ENCODE measurements at regions not wholly inside any gene's neighbourhood (a gene's known extent, or its start where the extent isn't known, plus 50 kb on each side); places are given as distances from the start of the nearest gene placed in this dataset.

GRCh38 chr10:62545160-62546066 lies 171.2 kb downstream of the ZNF365 start:
- TF ChIP-seq CTCF (IDR thresholded peaks at IDR 0.05), result no peak
- peak in 1 of 2 donors; percentile 49 for TF ChIP-seq POLR2AphosphoS5 (IDR thresholded peaks at IDR 0.05; ENCODE audit: insufficient read depth in 1 of 2, low read depth in 1 of 2)
